Mesendoderm (in vitro differentiated cells): ENCODE measurements at regions not wholly inside any gene's neighbourhood (a gene's known extent, or its start where the extent isn't known, plus 50 kb on each side); places are given as distances from the start of the nearest gene placed in this dataset.

Experiments
- DNase-seq: peaks from one replicate; pipeline ENCODE4 v3.0.0; 2013
- H2AK5ac ChIP-seq: 2 replicates; pipeline ENCODE4 v1.6.1; 2013; ENCODE audit warnings: low read length, inconsistent platforms
- H2BK120ac ChIP-seq: 2 replicates; pipeline ENCODE4 v1.6.1; 2013; ENCODE audit warnings: low read depth, mild to moderate bottlenecking, low read length, moderate library complexity, mixed read lengths
- H2BK15ac ChIP-seq: replicated peaks from 2 replicates; pipeline ENCODE4 v1.6.1; 2013; ENCODE audit warnings: low read depth, mild to moderate bottlenecking, moderate library complexity
- H2BK5ac ChIP-seq: 2 replicates; pipeline ENCODE4 v1.6.1; 2013; ENCODE audit warnings: low read length, inconsistent platforms
- H3K18ac ChIP-seq: 2 replicates; pipeline ENCODE4 v1.6.1; 2013; ENCODE audit warnings: mild to moderate bottlenecking, low read length, mixed read lengths
- H3K23ac ChIP-seq: one replicate; pipeline ENCODE4 v1.6.1; 2013; ENCODE audit warnings: low read length
- H3K27ac ChIP-seq: 2 replicates; pipeline ENCODE4 v1.5.1; 2013; ENCODE audit warnings: low read depth, mild to moderate bottlenecking, inconsistent platforms, low read length, moderate library complexity
- H3K27me3 ChIP-seq: 2 replicates; pipeline ENCODE4 v1.6.1; 2013; ENCODE audit warnings: low read length, control low read depth, mild to moderate bottlenecking, inconsistent platforms; ENCODE audit not compliant: insufficient read depth, poor library complexity
- H3K36me3 ChIP-seq: 2 replicates; pipeline ENCODE4 v1.6.1; 2013; ENCODE audit warnings: low read length, inconsistent platforms; ENCODE audit not compliant: control insufficient read depth, insufficient read depth
- H3K4ac ChIP-seq: one replicate; pipeline ENCODE4 v1.6.1; 2013; ENCODE audit warnings: low read depth, mild to moderate bottlenecking, low read length, moderate library complexity
- H3K4me1 ChIP-seq: 2 replicates; pipeline ENCODE4 v1.6.1; 2013; ENCODE audit warnings: low read depth, low read length, inconsistent platforms; ENCODE audit not compliant: control insufficient read depth
- H3K4me2 ChIP-seq: 2 replicates; pipeline ENCODE4 v1.6.1; 2013; ENCODE audit warnings: low read length
- H3K4me3 ChIP-seq: 2 replicates; pipeline ENCODE4 v1.5.1; 2013; ENCODE audit warnings: mild to moderate bottlenecking, low read length
- H3K56ac ChIP-seq: one replicate; pipeline ENCODE4 v1.6.1; 2013; ENCODE audit warnings: low read length
- H3K79me1 ChIP-seq: 2 replicates; pipeline ENCODE4 v1.6.1; 2013; ENCODE audit warnings: low read length, inconsistent platforms
- H3K79me2 ChIP-seq: 2 replicates; pipeline ENCODE4 v1.6.1; 2013; ENCODE audit warnings: mild to moderate bottlenecking, low read length; ENCODE audit not compliant: control insufficient read depth, insufficient read depth
- H3K9ac ChIP-seq: 2 replicates; pipeline ENCODE4 v1.6.1; 2013; ENCODE audit warnings: low read length, inconsistent platforms
- H4K5ac ChIP-seq: one replicate; pipeline ENCODE4 v1.6.1; 2013; ENCODE audit warnings: low read length
- H4K8ac ChIP-seq: one replicate; pipeline ENCODE4 v1.6.1; 2013; ENCODE audit warnings: low read depth, mild to moderate bottlenecking, control low read depth, low read length, moderate library complexity
- WGBS: extraction: QIAGEN DNeasy Blood & Tissue Kit; methylation state at CpG from one replicate; pipeline ENCODE4 v1.1.7; 2013; ENCODE audit warnings: low lambda C conversion rate, missing lambda C conversion rate; ENCODE audit not compliant: insufficient coverage; ENCODE audit errors: extremely low coverage; 5-methylcytosine and 5-hydroxymethylcytosine counted together

DNA sequence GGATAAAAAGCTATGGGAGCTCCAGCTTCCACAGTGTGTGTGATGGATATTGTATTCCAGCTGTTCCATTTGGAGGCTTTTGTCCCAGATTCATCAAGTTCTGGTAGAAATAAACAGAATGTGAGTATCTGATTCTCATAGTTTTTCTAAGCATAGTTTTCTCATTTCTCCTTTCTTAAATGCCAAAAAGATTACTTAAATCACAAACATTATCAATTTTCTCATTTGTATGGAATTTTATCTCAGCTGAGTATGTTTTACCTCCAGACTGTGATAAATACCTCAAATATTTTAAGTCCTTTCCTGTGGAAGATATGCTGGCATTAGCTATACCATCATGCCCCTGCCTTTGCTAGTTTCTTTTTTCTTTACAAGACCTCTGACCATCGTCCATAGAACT, 767.3 kb downstream of the TFAP2A start:
- no peak overlapping the region for H3K27ac ChIP-seq
- no peaks in the 10 kb centered on the region for H3K27me3 ChIP-seq
- no peak overlapping the region for H3K56ac ChIP-seq
- H3K4me2 ChIP-seq = no peak overlapping the region
- no peak overlapping the region for H4K8ac ChIP-seq
- no peaks in the 10 kb centered on the region for H3K79me1 ChIP-seq
- no peak overlapping the region for H4K5ac ChIP-seq
- no peak overlapping the region for H3K23ac ChIP-seq
- no peaks in the 10 kb centered on the region for H3K4me1 ChIP-seq
- no peak for DNase-seq
- H3K18ac ChIP-seq = no peak overlapping the region
- H2BK5ac ChIP-seq = no peak overlapping the region
- no peak overlapping the region for H3K4me3 ChIP-seq
- H2AK5ac ChIP-seq = no peak overlapping the region
- no CpG with 5 or more reads among the region's 1 CpG for WGBS
- no peak overlapping the region for H2BK15ac ChIP-seq
- H3K4ac ChIP-seq = no peak overlapping the region
- H3K9ac ChIP-seq = no peak overlapping the region
- no peaks in the 10 kb centered on the region for H3K36me3 ChIP-seq
- H3K79me2 ChIP-seq = no peaks in the 10 kb centered on the region
- H2BK120ac ChIP-seq = no peak overlapping the region

DNA sequence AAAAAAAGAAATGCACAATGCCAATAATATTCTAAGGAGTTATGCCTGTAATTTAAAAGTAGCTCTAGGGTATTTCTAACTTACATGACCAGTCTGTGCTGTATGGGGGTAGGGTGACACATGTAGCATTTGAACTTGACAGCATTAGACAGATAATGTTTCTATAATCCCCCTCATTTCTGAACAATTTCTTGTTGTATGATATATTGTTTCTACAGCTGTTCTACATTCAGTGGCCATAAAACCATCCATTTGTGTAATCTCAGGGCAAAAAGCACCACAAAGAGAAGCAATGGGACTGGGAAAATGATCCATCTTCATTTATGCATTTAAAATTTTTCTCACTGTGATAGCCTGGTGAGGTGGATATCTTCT, 767.8 kb downstream of the TFAP2A start:
- H3K27me3 ChIP-seq = no peaks in the 10 kb centered on the region
- no peak overlapping the region for H2BK120ac ChIP-seq
- no peaks in the 10 kb centered on the region for H3K79me1 ChIP-seq
- H3K18ac ChIP-seq = no peak overlapping the region
- no peak overlapping the region for H3K4me2 ChIP-seq
- no peaks in the 10 kb centered on the region for H3K36me3 ChIP-seq
- no peak overlapping the region for H3K4ac ChIP-seq
- H3K56ac ChIP-seq = no peak overlapping the region
- no peak overlapping the region for H3K23ac ChIP-seq
- H3K4me1 ChIP-seq = no peaks in the 10 kb centered on the region
- no peak overlapping the region for H4K5ac ChIP-seq
- DNase-seq = no peak
- no peak overlapping the region for H2AK5ac ChIP-seq
- no peak overlapping the region for H3K9ac ChIP-seq
- H2BK15ac ChIP-seq = no peak overlapping the region
- H3K79me2 ChIP-seq = no peaks in the 10 kb centered on the region
- H4K8ac ChIP-seq = no peak overlapping the region
- H3K27ac ChIP-seq = no peak overlapping the region
- no peak overlapping the region for H2BK5ac ChIP-seq
- H3K4me3 ChIP-seq = no peak overlapping the region

DNA sequence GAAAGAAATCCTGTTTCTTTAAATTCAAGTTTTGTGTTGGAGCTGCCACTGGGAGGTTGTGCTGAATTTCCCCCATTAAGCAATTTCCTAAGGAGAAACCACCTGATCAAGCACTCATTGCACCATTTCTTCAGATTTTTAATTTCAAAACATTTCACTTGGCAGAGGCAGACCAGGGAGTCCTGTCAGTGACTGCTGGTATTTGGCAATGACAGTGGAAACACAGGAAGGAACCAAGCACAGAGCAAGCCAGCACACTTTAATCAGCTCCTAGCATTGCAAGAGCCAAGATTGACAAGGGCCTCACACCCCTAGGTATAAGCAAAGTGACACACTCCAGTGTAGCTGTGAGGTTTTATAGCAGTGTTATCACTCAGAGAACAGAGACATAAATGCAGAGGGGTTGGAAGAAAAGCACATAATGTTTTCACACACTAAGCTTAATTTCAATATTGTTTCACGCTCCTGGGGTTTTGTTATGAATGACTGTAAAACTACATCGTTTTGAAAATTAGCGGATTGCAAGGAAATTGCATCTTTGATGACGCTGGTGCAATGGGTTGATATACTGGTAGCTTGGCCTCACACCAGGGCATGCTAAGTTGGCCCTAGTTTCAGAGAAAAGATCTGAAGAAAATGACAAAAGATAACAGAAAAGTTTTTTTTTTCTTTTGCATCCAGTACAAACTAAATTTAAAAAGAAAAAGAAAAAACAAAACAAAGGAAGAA, 768.4 kb downstream of the TFAP2A start:
- Histone ChIP-seq H3K36me3 (no peaks in the 10 kb centered on the region), H3K56ac (no peak overlapping the region), H3K4me2 (no peak overlapping the region), H3K27me3 (no peaks in the 10 kb centered on the region), H2BK15ac (no peak overlapping the region), H2BK5ac (no peak overlapping the region), H3K4me1 (no peaks in the 10 kb centered on the region), H3K4me3 (no peak overlapping the region), H3K23ac (no peak overlapping the region), H3K79me2 (no peaks in the 10 kb centered on the region), H3K4ac (no peak overlapping the region), H2BK120ac (no peak overlapping the region), H3K79me1 (no peaks in the 10 kb centered on the region), H4K8ac (no peak overlapping the region), H3K27ac (no peak overlapping the region), H3K18ac (peak overlapping the region; percentile 14), H3K9ac (no peak overlapping the region), H4K5ac (no peak overlapping the region), H2AK5ac (no peak overlapping the region)
- WGBS = no CpG with 5 or more reads among the region's 4 CpGs
- peak; percentile 10 for DNase-seq

DNA sequence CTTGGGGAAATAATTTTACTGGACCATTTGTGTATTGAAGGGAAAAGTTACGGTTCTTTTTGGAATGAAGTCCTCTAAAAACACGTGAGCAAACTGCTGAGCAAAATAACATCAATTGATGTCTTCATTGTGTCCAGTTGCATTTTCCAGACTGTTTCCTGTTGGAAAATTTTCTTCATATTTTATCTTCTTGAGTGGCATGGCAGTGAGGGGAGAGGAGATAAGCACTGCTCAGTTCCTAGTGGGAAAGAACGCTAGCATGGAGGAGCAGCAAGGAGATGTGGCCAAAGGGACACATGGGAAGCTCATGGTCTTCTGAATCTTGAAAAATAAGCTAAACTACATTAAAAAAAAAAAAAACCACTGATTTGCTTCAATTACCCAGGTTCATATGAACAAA, 776.0 kb downstream of the TFAP2A start:
- Histone ChIP-seq H3K18ac (no peak overlapping the region), H3K23ac (no peak overlapping the region), H2BK5ac (no peak overlapping the region), H3K4me3 (no peak overlapping the region), H3K56ac (no peak overlapping the region), H3K9ac (no peak overlapping the region), H3K4me2 (no peak overlapping the region), H2BK15ac (no peak overlapping the region), H4K5ac (no peak overlapping the region), H3K79me2 (no peaks in the 10 kb centered on the region), H3K4me1 (no peaks in the 10 kb centered on the region), H3K27ac (no peak overlapping the region), H4K8ac (no peak overlapping the region), H3K36me3 (no peaks in the 10 kb centered on the region), H2AK5ac (no peak overlapping the region), H3K79me1 (no peaks in the 10 kb centered on the region), H2BK120ac (no peak overlapping the region), H3K27me3 (no peaks in the 10 kb centered on the region), H3K4ac (no peak overlapping the region)
- no CpG with 5 or more reads among the region's 3 CpGs for WGBS
- DNase-seq = no peak

DNA sequence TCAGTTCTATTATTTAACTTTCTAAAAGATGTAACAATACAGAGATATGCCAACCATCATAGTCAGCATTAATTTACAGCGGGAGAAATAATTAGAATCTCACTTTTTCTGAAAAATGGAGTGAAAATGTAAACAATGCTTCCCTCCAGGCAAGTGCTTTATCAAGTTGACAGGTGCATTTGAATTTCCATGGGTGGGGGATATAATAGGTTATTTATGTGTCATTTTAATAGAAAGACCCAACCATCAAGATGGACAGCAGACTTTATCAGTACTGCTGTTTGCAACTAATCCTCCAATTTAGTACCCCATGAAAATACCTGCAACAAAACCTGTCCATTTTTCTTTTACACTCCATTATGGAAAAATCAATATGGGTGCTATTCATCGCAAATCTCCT, 780.1 kb downstream of the TFAP2A start:
- DNase-seq = no peak
- Histone ChIP-seq H3K9ac (no peak overlapping the region), H2BK120ac (no peak overlapping the region), H2BK15ac (no peak overlapping the region), H3K56ac (no peak overlapping the region), H3K4me2 (no peak overlapping the region), H3K36me3 (no peaks in the 10 kb centered on the region), H3K4me3 (no peak overlapping the region), H4K5ac (no peak overlapping the region), H3K4ac (no peak overlapping the region), H3K27me3 (no peaks in the 10 kb centered on the region), H3K27ac (no peak overlapping the region), H2AK5ac (no peak overlapping the region), H3K79me1 (no peaks in the 10 kb centered on the region), H3K4me1 (no peaks in the 10 kb centered on the region), H2BK5ac (no peak overlapping the region), H4K8ac (no peak overlapping the region), H3K79me2 (no peaks in the 10 kb centered on the region), H3K18ac (no peak overlapping the region), H3K23ac (no peak overlapping the region)
- no CpG with 5 or more reads among the region's 2 CpGs for WGBS

DNA sequence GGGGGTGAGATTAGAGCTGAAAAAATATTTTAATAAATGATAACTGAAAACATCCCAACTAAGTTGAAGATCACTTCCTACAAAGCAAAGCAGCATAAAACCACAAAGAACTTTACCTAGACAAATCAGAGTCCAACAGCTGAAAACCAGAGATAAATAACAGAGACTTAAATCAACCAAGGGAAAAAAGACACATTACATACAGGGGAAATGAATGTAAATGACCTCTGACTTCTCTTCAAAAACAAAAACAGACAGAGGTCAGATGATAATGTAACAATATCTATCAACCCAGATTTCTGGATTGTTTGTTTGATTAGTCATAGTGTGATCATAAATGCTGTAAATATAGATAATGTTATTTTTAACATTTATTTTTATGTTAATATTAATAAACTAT, 782.8 kb downstream of the TFAP2A start:
- H3K79me1 ChIP-seq = no peaks in the 10 kb centered on the region
- no peak overlapping the region for H3K56ac ChIP-seq
- H2BK15ac ChIP-seq = no peak overlapping the region
- no peak for DNase-seq
- H3K27me3 ChIP-seq = no peaks in the 10 kb centered on the region
- no peak overlapping the region for H4K5ac ChIP-seq
- no peak overlapping the region for H3K4me3 ChIP-seq
- no peak overlapping the region for H3K9ac ChIP-seq
- H3K18ac ChIP-seq = no peak overlapping the region
- no peak overlapping the region for H2AK5ac ChIP-seq
- H4K8ac ChIP-seq = no peak overlapping the region
- H3K4ac ChIP-seq = no peak overlapping the region
- H3K27ac ChIP-seq = no peak overlapping the region
- no peak overlapping the region for H2BK120ac ChIP-seq
- H2BK5ac ChIP-seq = no peak overlapping the region
- no peaks in the 10 kb centered on the region for H3K4me1 ChIP-seq
- no peak overlapping the region for H3K23ac ChIP-seq
- H3K4me2 ChIP-seq = no peak overlapping the region
- H3K79me2 ChIP-seq = no peaks in the 10 kb centered on the region
- no peaks in the 10 kb centered on the region for H3K36me3 ChIP-seq
